Gastrocnemius medialis (tissue), 4 donors: ENCODE measurements at regions not wholly inside any gene's neighbourhood (a gene's known extent, or its start where the extent isn't known, plus 50 kb on each side); places are given as distances from the start of the nearest gene placed in this dataset.

ENCODE experiments used
- POLR2A ChIP-seq, 2 donors: fragments of 450-650 bp; IDR thresholded peaks; one replicate each; pipeline ENCODE4 v1.6.1; 2017; ENCODE audit warnings: antibody characterized with exemption in 2 of 2, mild to moderate bottlenecking in 2 of 2, moderate library complexity in 2 of 2
- TF ChIP-seq, protein P1 (sequence below), 5 experiments: fragments of 450-650 bp in 3 of 5; fragments of 200-600 bp in 2 of 5; sonication (generic) in 2 of 5; IDR thresholded peaks in 4 of 5; conservative IDR thresholded peaks in 1 of 5; 1 replicate in 4 of 5; 2 replicates in 1 of 5; pipeline ENCODE4 v1.5.1; 2016 to 2019; ENCODE audit warnings: antibody characterized with exemption in 5 of 5, mild to moderate bottlenecking in 3 of 5, moderate library complexity in 3 of 5

DNA sequence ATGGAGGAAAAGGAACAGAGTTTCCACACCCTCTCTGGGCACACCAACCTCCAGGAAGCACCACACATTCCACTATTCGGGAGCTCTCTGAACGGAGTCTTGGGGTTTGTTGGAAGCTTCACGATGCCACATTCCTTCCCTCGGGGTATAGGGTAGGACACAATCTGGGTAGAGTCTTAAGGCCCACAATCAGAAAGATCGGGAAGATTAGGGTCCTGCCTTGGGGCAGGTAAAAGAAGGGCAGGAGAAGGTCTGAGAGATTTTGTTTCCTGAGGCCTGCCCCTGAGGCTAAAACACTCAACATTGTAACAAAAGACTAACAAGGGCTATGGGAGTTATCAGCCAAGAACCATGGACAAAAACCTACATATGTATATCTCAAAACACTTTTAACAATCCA, 89.2 kb upstream of the RAP2B start:
- no peak for TF ChIP-seq POLR2A (IDR thresholded peaks at IDR 0.05)
- TF ChIP-seq, protein P1, sequence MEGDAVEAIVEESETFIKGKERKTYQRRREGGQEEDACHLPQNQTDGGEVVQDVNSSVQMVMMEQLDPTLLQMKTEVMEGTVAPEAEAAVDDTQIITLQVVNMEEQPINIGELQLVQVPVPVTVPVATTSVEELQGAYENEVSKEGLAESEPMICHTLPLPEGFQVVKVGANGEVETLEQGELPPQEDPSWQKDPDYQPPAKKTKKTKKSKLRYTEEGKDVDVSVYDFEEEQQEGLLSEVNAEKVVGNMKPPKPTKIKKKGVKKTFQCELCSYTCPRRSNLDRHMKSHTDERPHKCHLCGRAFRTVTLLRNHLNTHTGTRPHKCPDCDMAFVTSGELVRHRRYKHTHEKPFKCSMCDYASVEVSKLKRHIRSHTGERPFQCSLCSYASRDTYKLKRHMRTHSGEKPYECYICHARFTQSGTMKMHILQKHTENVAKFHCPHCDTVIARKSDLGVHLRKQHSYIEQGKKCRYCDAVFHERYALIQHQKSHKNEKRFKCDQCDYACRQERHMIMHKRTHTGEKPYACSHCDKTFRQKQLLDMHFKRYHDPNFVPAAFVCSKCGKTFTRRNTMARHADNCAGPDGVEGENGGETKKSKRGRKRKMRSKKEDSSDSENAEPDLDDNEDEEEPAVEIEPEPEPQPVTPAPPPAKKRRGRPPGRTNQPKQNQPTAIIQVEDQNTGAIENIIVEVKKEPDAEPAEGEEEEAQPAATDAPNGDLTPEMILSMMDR (IDR thresholded peaks at IDR 0.05 in 4 of 5, conservative IDR thresholded peaks at IDR 0.05 in 1 of 5), result no peak
